Thoracic aorta (tissue), 2 donors: ENCODE measurements at regions not wholly inside any gene's neighbourhood (a gene's known extent, or its start where the extent isn't known, plus 50 kb on each side); places are given as distances from the start of the nearest gene placed in this dataset.
A peak's percentile ranks its signal among the peaks of the same experiment; 100 is the strongest.

ENCODE experiments used
- ATAC-seq: fragments of 150-250 bp; one replicate; pipeline ENCODE4 v1.8.0; 2017; ENCODE audit warnings: low read depth; ENCODE audit not compliant: insufficient number of reproducible peaks, low FRiP score
- DNase-seq: peaks from one replicate; pipeline ENCODE4 v3.0.0-alpha.2; 2020; ENCODE audit warnings: low spot score
- H3K27ac ChIP-seq, 2 donors: fragments of 200-600 bp; sonication (generic); 1 replicate in 1 of 2; 2 replicates in 1 of 2; pipeline ENCODE4 v1.5.1; 2016; ENCODE audit warnings: mild to moderate bottlenecking in 2 of 2, moderate library complexity in 2 of 2
- H3K27me3 ChIP-seq: fragments of 200-600 bp; sonication (generic); replicated peaks from 2 replicates; pipeline ENCODE4 v1.6.0; 2016; ENCODE audit warnings: mild to moderate bottlenecking; ENCODE audit not compliant: insufficient read depth
- H3K36me3 ChIP-seq: fragments of 200-600 bp; sonication (generic); one replicate; pipeline ENCODE4 v1.5.1; 2016
- H3K4me1 ChIP-seq, 2 donors: fragments of 200-600 bp; sonication (generic); 1 replicate in 1 of 2; 2 replicates in 1 of 2; pipeline versions ENCODE4 v1.5.1 to v1.6.0; 2016; ENCODE audit warnings: low read depth in 2 of 2, mild to moderate bottlenecking in 1 of 2; ENCODE audit not compliant: control insufficient read depth in 1 of 2
- H3K4me3 ChIP-seq: fragments of 200-600 bp; sonication (generic); 2 replicates; pipeline ENCODE4 v1.5.1; 2016; ENCODE audit warnings: mild to moderate bottlenecking
- H3K9me3 ChIP-seq: fragments of 200-600 bp; sonication (generic); 2 replicates; pipeline ENCODE4 v1.5.1; 2016
- TF ChIP-seq, protein P1 (sequence below): fragments of 200-600 bp; sonication (generic); IDR thresholded peaks from one replicate; pipeline ENCODE4 v1.5.1; 2019; ENCODE audit warnings: antibody characterized with exemption

DNA sequence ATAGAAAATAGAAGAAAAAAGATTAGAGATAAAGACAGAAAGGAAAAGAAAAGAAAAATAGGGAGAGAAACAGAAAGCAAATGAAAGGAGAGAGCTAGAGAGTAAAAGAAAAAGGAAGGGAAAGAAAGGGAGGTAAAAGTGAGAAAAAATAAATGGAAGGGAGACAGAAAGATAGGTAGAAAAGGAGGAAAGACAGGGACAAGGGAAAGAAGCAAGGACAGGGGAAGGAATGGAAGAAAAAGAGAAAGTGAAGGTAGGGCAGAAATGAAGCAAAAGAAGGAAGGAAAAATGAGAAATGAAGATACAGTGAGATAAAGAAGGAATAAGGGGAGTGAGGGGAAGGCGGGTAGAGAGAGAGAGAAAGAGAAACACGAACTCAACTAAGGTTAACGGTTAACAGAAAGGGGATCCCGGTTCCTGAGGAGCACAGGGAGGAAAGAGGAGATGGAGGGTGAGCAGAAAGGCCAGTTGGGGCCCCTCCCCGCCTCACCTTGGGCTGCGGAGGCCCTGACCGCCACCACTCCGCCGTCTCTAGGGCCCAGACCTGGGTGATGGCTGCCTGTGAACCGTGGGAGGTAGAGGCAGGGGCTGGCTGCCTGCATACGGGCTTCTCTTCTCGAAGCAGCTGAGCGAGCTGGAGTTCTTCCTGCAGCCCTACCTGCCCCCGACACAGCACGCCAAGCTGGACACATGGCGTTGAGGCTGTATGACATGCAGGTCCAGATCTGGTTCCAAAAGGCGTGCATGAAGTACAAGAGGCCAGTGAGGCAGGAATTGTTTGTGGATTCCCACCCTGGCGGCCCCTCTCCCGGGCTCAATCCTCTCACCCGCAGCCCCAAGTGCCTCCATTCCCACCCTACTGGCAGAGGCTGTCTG is 59.5 kb downstream of the SMUG1 start:
- peaks cover 2 to 17% of the 10 kb centered on the region in 2 donors for H3K4me1 ChIP-seq
- TF ChIP-seq, protein P1, sequence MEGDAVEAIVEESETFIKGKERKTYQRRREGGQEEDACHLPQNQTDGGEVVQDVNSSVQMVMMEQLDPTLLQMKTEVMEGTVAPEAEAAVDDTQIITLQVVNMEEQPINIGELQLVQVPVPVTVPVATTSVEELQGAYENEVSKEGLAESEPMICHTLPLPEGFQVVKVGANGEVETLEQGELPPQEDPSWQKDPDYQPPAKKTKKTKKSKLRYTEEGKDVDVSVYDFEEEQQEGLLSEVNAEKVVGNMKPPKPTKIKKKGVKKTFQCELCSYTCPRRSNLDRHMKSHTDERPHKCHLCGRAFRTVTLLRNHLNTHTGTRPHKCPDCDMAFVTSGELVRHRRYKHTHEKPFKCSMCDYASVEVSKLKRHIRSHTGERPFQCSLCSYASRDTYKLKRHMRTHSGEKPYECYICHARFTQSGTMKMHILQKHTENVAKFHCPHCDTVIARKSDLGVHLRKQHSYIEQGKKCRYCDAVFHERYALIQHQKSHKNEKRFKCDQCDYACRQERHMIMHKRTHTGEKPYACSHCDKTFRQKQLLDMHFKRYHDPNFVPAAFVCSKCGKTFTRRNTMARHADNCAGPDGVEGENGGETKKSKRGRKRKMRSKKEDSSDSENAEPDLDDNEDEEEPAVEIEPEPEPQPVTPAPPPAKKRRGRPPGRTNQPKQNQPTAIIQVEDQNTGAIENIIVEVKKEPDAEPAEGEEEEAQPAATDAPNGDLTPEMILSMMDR, result no peak

More for the DNA sequence above, 59.5 kb downstream of the SMUG1 start:
- Histone ChIP-seq H3K4me3 (no peak overlapping the region), H3K36me3 (peaks cover 3% of the 10 kb centered on the region), H3K9me3 (no peaks in the 10 kb centered on the region), H3K27ac (peak overlapping the region in 1 of 2 donors; percentile 41), H3K27me3 (no peaks in the 10 kb centered on the region)
- no peak for DNase-seq
- ATAC-seq, result no peak
